ENCODE measurements at regions not wholly inside any gene's neighbourhood (a gene's known extent, or its start where the extent isn't known, plus 50 kb on each side); places are given as distances from the start of the nearest gene placed in this dataset.

- Histone ChIP-seq H3K79me1 (ENCODE audit: low read depth, low read length) (no peaks in the 10 kb centered on the region), H4K8ac (ENCODE audit: low read depth, low read length) (no peak overlapping the region), H2BK5ac (ENCODE audit: low read length) (no peak overlapping the region), H4K91ac (ENCODE audit: low read depth, low read length, poor library complexity) (no peak overlapping the region), H3K27ac (replicated peaks; ENCODE audit: low read length) (no peak overlapping the region), H2BK15ac (ENCODE audit: low read length) (no peak overlapping the region), H3K14ac (ENCODE audit: low read length) (no peak overlapping the region), H3K9ac (ENCODE audit: low read depth, low read length, poor library complexity) (no peak overlapping the region), H2AFZ (ENCODE audit: low read length) (no peak overlapping the region), H3K9me3 (replicated peaks in 1 of 2; ENCODE audit: control insufficient read depth in 2 of 2, insufficient read depth in 1 of 2, low read depth in 1 of 2, low read length in 2 of 2) (peaks cover 0 to 5% of the 10 kb centered on the region in 2 donors), H3K18ac (ENCODE audit: low read length) (no peak overlapping the region), H3K4me1 (ENCODE audit: control insufficient read depth in 2 of 2, insufficient read depth in 1 of 2, low read depth in 1 of 2, low read length in 2 of 2) (no peaks in the 10 kb centered on the region), H2BK120ac (ENCODE audit: low read depth, low read length) (no peak overlapping the region), H3K4me3 (ENCODE audit: low read length in 2 of 2) (no peak overlapping the region), H3K36me3 (replicated peaks in 1 of 2; ENCODE audit: control insufficient read depth in 2 of 2, insufficient read depth in 2 of 2, low read length in 2 of 2) (no peaks in the 10 kb centered on the region), H2AK5ac (ENCODE audit: low read depth, low read length) (peak overlapping the region; percentile 70), H3K4me2 (ENCODE audit: insufficient read depth, low read length, poor library complexity, severe bottlenecking) (no peak overlapping the region), H3K27me3 (ENCODE audit: control insufficient read depth in 3 of 3, insufficient read depth in 3 of 3, low read depth in 1 of 3, low read length in 3 of 3) (no peaks in the 10 kb centered on the region), H3K4ac (ENCODE audit: low read length) (no peak overlapping the region), H3K23ac (ENCODE audit: low read depth, low read length, poor library complexity) (no peak overlapping the region), H2BK12ac (ENCODE audit: low read length) (no peak overlapping the region)
- no peak for DNase-seq (ENCODE audit: low spot score)
Measured at GRCh38 chr14:59009967-59010366, 178.5 kb upstream of the DAAM1 start.

DNA sequence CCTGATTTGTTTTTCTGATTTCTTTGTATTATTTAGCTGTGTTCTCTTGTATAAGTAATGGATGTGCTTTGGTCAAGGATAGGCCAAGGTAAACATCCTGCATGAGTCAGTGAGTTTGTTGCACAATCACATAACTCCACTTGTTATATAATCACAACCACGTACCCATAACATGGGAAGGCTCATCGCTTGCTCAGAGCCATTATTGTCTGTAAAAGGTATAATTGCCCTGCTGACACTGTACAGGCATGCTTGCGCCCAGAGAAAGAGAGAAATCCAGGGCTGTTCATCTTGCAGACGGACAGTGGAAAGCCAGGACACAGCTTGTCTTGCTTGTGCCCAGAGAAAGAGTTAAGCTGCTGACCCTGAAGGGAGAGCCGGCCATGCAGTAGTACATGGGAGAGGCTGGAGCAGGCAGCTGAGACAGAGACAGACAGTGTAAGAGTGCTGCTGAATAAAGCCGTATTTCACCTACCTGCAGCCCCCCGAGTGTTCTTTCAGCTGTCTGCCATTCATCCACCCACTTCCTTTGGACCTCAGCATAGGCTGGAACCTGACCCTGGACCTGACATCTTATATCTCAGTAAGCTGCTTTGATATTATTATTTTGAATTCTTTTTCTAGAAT lies 174.7 kb upstream of the DAAM1 start:
- peaks cover 0 to 5% of the 10 kb centered on the region in 2 donors for H3K9me3 ChIP-seq (replicated peaks in 1 of 2; ENCODE audit: control insufficient read depth in 2 of 2, insufficient read depth in 1 of 2, low read depth in 1 of 2, low read length in 2 of 2)
- H2AK5ac ChIP-seq (ENCODE audit: low read depth, low read length) = no peak overlapping the region
- H3K23ac ChIP-seq (ENCODE audit: low read depth, low read length, poor library complexity) = peak overlapping the region; percentile 47
- no peak overlapping the region for H2BK120ac ChIP-seq (ENCODE audit: low read depth, low read length)
- DNase-seq (ENCODE audit: low spot score) = no peak
- H3K4ac ChIP-seq (ENCODE audit: low read length) = no peak overlapping the region
- no peak overlapping the region for H2BK15ac ChIP-seq (ENCODE audit: low read length)
- H3K4me1 ChIP-seq (ENCODE audit: control insufficient read depth in 2 of 2, insufficient read depth in 1 of 2, low read depth in 1 of 2, low read length in 2 of 2) = peaks cover 0 to 4% of the 10 kb centered on the region in 2 donors
- no peak overlapping the region for H2BK5ac ChIP-seq (ENCODE audit: low read length)
- no peak overlapping the region for H2BK12ac ChIP-seq (ENCODE audit: low read length)
- H3K36me3 ChIP-seq (replicated peaks in 1 of 2; ENCODE audit: control insufficient read depth in 2 of 2, insufficient read depth in 2 of 2, low read length in 2 of 2) = no peaks in the 10 kb centered on the region
- H3K9ac ChIP-seq (ENCODE audit: low read depth, low read length, poor library complexity) = no peak overlapping the region
- H3K4me2 ChIP-seq (ENCODE audit: insufficient read depth, low read length, poor library complexity, severe bottlenecking) = no peak overlapping the region
- H3K18ac ChIP-seq (ENCODE audit: low read length) = no peak overlapping the region
- no peak overlapping the region for H3K27ac ChIP-seq (replicated peaks; ENCODE audit: low read length)
- H4K8ac ChIP-seq (ENCODE audit: low read depth, low read length) = no peak overlapping the region
- H3K79me1 ChIP-seq (ENCODE audit: low read depth, low read length) = no peaks in the 10 kb centered on the region
- no peak overlapping the region for H3K14ac ChIP-seq (ENCODE audit: low read length)
- no peak overlapping the region for H3K4me3 ChIP-seq (ENCODE audit: low read length in 2 of 2)
- H2AFZ ChIP-seq (ENCODE audit: low read length) = no peak overlapping the region
- no CpG with 5 or more reads among the region's 7 CpGs for WGBS, 2 donors (ENCODE audit: extremely low coverage in 2 of 2, insufficient read length in 2 of 2, insufficient replicate concordance in 1 of 2)
- H3K27me3 ChIP-seq (ENCODE audit: control insufficient read depth in 3 of 3, insufficient read depth in 3 of 3, low read depth in 1 of 3, low read length in 3 of 3) = no peaks in the 10 kb centered on the region
- no peak overlapping the region for H4K91ac ChIP-seq (ENCODE audit: low read depth, low read length, poor library complexity)

GRCh38 chr14:59015482-59015881 lies 173.0 kb upstream of the DAAM1 start:
- H2AK5ac ChIP-seq (ENCODE audit: low read depth, low read length) = no peak overlapping the region
- H4K8ac ChIP-seq (ENCODE audit: low read depth, low read length) = no peak overlapping the region
- no peak overlapping the region for H3K4me2 ChIP-seq (ENCODE audit: insufficient read depth, low read length, poor library complexity, severe bottlenecking)
- H3K9ac ChIP-seq (ENCODE audit: low read depth, low read length, poor library complexity) = peak overlapping the region; percentile 5
- no CpG with 5 or more reads among the region's 3 CpGs for WGBS, 2 donors (ENCODE audit: extremely low coverage in 2 of 2, insufficient read length in 2 of 2, insufficient replicate concordance in 1 of 2)
- no peaks in the 10 kb centered on the region for H3K27me3 ChIP-seq (ENCODE audit: control insufficient read depth in 3 of 3, insufficient read depth in 3 of 3, low read depth in 1 of 3, low read length in 3 of 3)
- peaks cover 0 to 4% of the 10 kb centered on the region in 2 donors for H3K4me1 ChIP-seq (ENCODE audit: control insufficient read depth in 2 of 2, insufficient read depth in 1 of 2, low read depth in 1 of 2, low read length in 2 of 2)
- no peak overlapping the region for H3K4ac ChIP-seq (ENCODE audit: low read length)
- H2BK5ac ChIP-seq (ENCODE audit: low read length) = no peak overlapping the region
- H3K18ac ChIP-seq (ENCODE audit: low read length) = peak overlapping the region; percentile 28
- H3K14ac ChIP-seq (ENCODE audit: low read length) = peak overlapping the region; percentile 26
- no peak overlapping the region for H2AFZ ChIP-seq (ENCODE audit: low read length)
- H4K91ac ChIP-seq (ENCODE audit: low read depth, low read length, poor library complexity) = no peak overlapping the region
- no peak overlapping the region for H3K27ac ChIP-seq (replicated peaks; ENCODE audit: low read length)
- peaks cover 0 to 2% of the 10 kb centered on the region in 2 donors for H3K9me3 ChIP-seq (replicated peaks in 1 of 2; ENCODE audit: control insufficient read depth in 2 of 2, insufficient read depth in 1 of 2, low read depth in 1 of 2, low read length in 2 of 2)
- H2BK12ac ChIP-seq (ENCODE audit: low read length) = no peak overlapping the region
- H2BK15ac ChIP-seq (ENCODE audit: low read length) = no peak overlapping the region
- no peaks in the 10 kb centered on the region for H3K79me1 ChIP-seq (ENCODE audit: low read depth, low read length)
- DNase-seq (ENCODE audit: low spot score) = no peak
- no peaks in the 10 kb centered on the region for H3K36me3 ChIP-seq (replicated peaks in 1 of 2; ENCODE audit: control insufficient read depth in 2 of 2, insufficient read depth in 2 of 2, low read length in 2 of 2)
- H3K23ac ChIP-seq (ENCODE audit: low read depth, low read length, poor library complexity) = no peak overlapping the region
- no peak overlapping the region for H2BK120ac ChIP-seq (ENCODE audit: low read depth, low read length)
- H3K4me3 ChIP-seq (ENCODE audit: low read length in 2 of 2) = peak overlapping the region in 1 of 2 donors; percentile 13

DNA sequence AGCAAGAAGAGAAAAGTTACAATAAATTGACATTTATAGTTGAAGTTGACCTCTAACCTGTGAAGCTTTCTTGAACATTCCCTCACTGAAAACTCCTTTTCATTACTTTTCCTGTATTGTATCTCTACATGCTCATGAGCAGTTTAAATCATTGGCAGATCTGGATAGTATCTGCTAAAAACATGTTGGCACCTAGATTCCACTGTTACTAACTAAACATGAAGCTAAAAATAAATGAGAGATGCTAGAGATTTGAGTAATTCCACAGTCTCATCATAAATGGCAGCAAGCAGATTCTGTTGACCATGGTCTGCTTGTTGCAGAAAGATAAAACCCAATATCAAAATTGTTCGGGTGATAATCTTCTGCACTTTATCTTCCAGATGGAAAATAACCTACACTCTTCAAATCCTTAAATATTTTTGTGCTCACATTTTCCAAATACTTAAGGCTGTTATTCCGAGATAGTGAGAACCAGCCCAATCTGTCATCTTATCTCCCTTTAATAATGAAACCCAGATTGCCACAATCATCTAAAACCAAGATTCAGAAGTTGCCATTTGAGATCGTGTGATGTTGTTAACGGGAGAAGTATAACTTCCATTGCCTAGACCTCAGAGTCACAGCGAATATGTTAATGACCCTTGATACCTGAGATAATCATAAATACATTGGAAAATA lies 171.0 kb upstream of the DAAM1 start:
- H2BK15ac ChIP-seq (ENCODE audit: low read length) = no peak overlapping the region
- no peak overlapping the region for H4K91ac ChIP-seq (ENCODE audit: low read depth, low read length, poor library complexity)
- no peak overlapping the region for H3K4me3 ChIP-seq (ENCODE audit: low read length in 2 of 2)
- H2AK5ac ChIP-seq (ENCODE audit: low read depth, low read length) = no peak overlapping the region
- no peak overlapping the region for H4K8ac ChIP-seq (ENCODE audit: low read depth, low read length)
- no peak overlapping the region for H3K27ac ChIP-seq (replicated peaks; ENCODE audit: low read length)
- H3K27me3 ChIP-seq (ENCODE audit: control insufficient read depth in 3 of 3, insufficient read depth in 3 of 3, low read depth in 1 of 3, low read length in 3 of 3) = no peaks in the 10 kb centered on the region
- no peak overlapping the region for H3K14ac ChIP-seq (ENCODE audit: low read length)
- H3K36me3 ChIP-seq (replicated peaks in 1 of 2; ENCODE audit: control insufficient read depth in 2 of 2, insufficient read depth in 2 of 2, low read length in 2 of 2) = no peaks in the 10 kb centered on the region
- no peak overlapping the region for H2AFZ ChIP-seq (ENCODE audit: low read length)
- H3K79me1 ChIP-seq (ENCODE audit: low read depth, low read length) = no peaks in the 10 kb centered on the region
- DNase-seq (ENCODE audit: low spot score) = no peak
- no peak overlapping the region for H3K23ac ChIP-seq (ENCODE audit: low read depth, low read length, poor library complexity)
- peaks cover 0 to 2% of the 10 kb centered on the region in 2 donors for H3K9me3 ChIP-seq (replicated peaks in 1 of 2; ENCODE audit: control insufficient read depth in 2 of 2, insufficient read depth in 1 of 2, low read depth in 1 of 2, low read length in 2 of 2)
- H3K4ac ChIP-seq (ENCODE audit: low read length) = no peak overlapping the region
- H2BK12ac ChIP-seq (ENCODE audit: low read length) = no peak overlapping the region
- no peak overlapping the region for H3K4me2 ChIP-seq (ENCODE audit: insufficient read depth, low read length, poor library complexity, severe bottlenecking)
- WGBS, 2 donors (ENCODE audit: extremely low coverage in 2 of 2, insufficient read length in 2 of 2, insufficient replicate concordance in 1 of 2) = no CpG with 5 or more reads among the region's 5 CpGs
- no peak overlapping the region for H3K9ac ChIP-seq (ENCODE audit: low read depth, low read length, poor library complexity)
- no peak overlapping the region for H2BK120ac ChIP-seq (ENCODE audit: low read depth, low read length)
- no peak overlapping the region for H3K18ac ChIP-seq (ENCODE audit: low read length)
- no peak overlapping the region for H2BK5ac ChIP-seq (ENCODE audit: low read length)
- H3K4me1 ChIP-seq (ENCODE audit: control insufficient read depth in 2 of 2, insufficient read depth in 1 of 2, low read depth in 1 of 2, low read length in 2 of 2) = peaks cover 0 to 4% of the 10 kb centered on the region in 2 donors

All from neuronal stem cell (in vitro differentiated cells).